ENCODE measurements at regions not wholly inside any gene's neighbourhood (a gene's known extent, or its start where the extent isn't known, plus 50 kb on each side); places are given as distances from the start of the nearest gene placed in this dataset.

DNA sequence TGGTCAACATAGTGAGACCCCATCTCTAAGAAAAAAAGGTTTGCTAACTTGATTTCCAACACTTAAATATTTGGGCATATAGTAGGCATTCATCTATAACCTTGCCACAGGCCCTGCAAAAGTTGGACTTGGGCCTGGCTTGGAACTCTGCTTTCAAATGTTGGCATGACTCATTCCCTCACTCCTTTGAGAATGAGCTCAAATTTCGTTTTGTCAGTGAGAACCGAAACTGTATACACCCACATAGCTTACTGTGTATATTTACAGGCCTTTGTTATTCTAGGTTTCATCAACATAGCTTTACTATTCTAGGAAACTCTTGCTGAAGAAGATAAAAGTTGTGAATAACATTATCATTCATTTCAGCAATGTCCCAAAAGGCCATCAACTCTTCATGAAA is 88.7 kb upstream of the ELOVL6 start:
- Histone ChIP-seq H3K27me3 (ENCODE audit: control insufficient read depth in 1 of 2, insufficient read depth in 1 of 2, low read length in 2 of 2) (no peaks in the 10 kb centered on the region), H2BK12ac (ENCODE audit: low read length in 2 of 2) (no peak overlapping the region), H3K23ac (ENCODE audit: low read length in 2 of 2) (no peak overlapping the region), H2BK5ac (ENCODE audit: low read depth, low read length, poor library complexity, severe bottlenecking) (no peak overlapping the region), H3K18ac (ENCODE audit: low read depth in 1 of 2, low read length in 2 of 2) (no peak overlapping the region), H2BK120ac (ENCODE audit: low read depth, low read length) (no peak overlapping the region), H3K4me1 (ENCODE audit: control insufficient read depth, insufficient read depth, low read depth, low read length) (peaks cover 3% of the 10 kb centered on the region), H3K4me3 (ENCODE audit: insufficient read depth in 1 of 2, low read depth in 1 of 2, low read length in 2 of 2) (no peak overlapping the region), H3K27ac (ENCODE audit: low read length, poor library complexity, severe bottlenecking) (no peak overlapping the region), H3K4ac (ENCODE audit: low read depth in 1 of 2, low read length in 2 of 2) (no peak overlapping the region), H3K9me3 (ENCODE audit: control insufficient read depth, low read length) (no peaks in the 10 kb centered on the region), H3K79me1 (replicated peaks; ENCODE audit: low read length, poor library complexity, severe bottlenecking) (no peaks in the 10 kb centered on the region), H2AFZ (ENCODE audit: low read depth, low read length) (no peak overlapping the region), H4K91ac (ENCODE audit: low read length) (no peak overlapping the region), H4K8ac (ENCODE audit: low read length) (no peak overlapping the region), H3K4me2 (ENCODE audit: low read length, poor library complexity, severe bottlenecking) (no peak overlapping the region), H3K36me3 (ENCODE audit: control insufficient read depth in 1 of 2, insufficient read depth in 2 of 2, low read depth in 1 of 2, low read length in 2 of 2) (no peaks in the 10 kb centered on the region), H2AK5ac (ENCODE audit: low read length, severe bottlenecking) (no peak overlapping the region), H2BK15ac (ENCODE audit: low read depth, poor library complexity, severe bottlenecking) (no peak overlapping the region), H3K9ac (ENCODE audit: low read length) (peak overlapping the region; percentile 15), H3K14ac (ENCODE audit: low read length in 2 of 2) (no peak overlapping the region)
- DNase-seq = peak; percentile 76
- WGBS = no CpG with 5 or more reads among the region's 2 CpGs

DNA sequence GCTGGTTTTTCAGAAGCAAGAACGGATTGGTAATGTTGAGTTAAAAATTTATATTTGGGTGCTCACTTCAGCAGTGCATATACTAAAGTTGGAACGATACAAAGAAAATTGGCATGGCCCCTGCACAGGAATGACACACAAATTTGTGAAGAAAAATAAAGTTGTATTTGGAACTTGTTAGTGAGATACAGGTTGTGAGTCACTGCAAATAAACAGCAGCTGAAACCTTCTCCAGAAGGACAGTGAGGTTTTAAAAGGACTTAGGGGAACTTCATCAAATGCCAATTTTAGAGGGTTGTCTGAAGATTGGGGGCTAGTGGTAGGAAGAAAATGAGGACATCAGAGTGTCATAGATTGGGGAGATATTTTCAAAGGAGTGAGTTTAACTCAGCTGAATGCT is 79.7 kb upstream of the ELOVL6 start:
- Histone ChIP-seq H3K36me3 (ENCODE audit: control insufficient read depth in 1 of 2, insufficient read depth in 2 of 2, low read depth in 1 of 2, low read length in 2 of 2) (no peaks in the 10 kb centered on the region), H4K8ac (ENCODE audit: low read length) (no peak overlapping the region), H3K18ac (ENCODE audit: low read depth in 1 of 2, low read length in 2 of 2) (no peak overlapping the region), H3K23ac (ENCODE audit: low read length in 2 of 2) (no peak overlapping the region), H3K27me3 (ENCODE audit: control insufficient read depth in 1 of 2, insufficient read depth in 1 of 2, low read length in 2 of 2) (no peaks in the 10 kb centered on the region), H4K91ac (ENCODE audit: low read length) (no peak overlapping the region), H2BK5ac (ENCODE audit: low read depth, low read length, poor library complexity, severe bottlenecking) (no peak overlapping the region), H3K14ac (ENCODE audit: low read length in 2 of 2) (no peak overlapping the region), H2BK15ac (ENCODE audit: low read depth, poor library complexity, severe bottlenecking) (no peak overlapping the region), H3K79me1 (replicated peaks; ENCODE audit: low read length, poor library complexity, severe bottlenecking) (no peaks in the 10 kb centered on the region), H2AK5ac (ENCODE audit: low read length, severe bottlenecking) (no peak overlapping the region), H2AFZ (ENCODE audit: low read depth, low read length) (no peak overlapping the region), H3K9ac (ENCODE audit: low read length) (no peak overlapping the region), H3K4me3 (ENCODE audit: insufficient read depth in 1 of 2, low read depth in 1 of 2, low read length in 2 of 2) (no peak overlapping the region), H3K4ac (ENCODE audit: low read depth in 1 of 2, low read length in 2 of 2) (no peak overlapping the region), H2BK120ac (ENCODE audit: low read depth, low read length) (no peak overlapping the region), H3K4me1 (ENCODE audit: control insufficient read depth, insufficient read depth, low read depth, low read length) (peaks cover 2% of the 10 kb centered on the region), H3K27ac (ENCODE audit: low read length, poor library complexity, severe bottlenecking) (no peak overlapping the region), H2BK12ac (ENCODE audit: low read length in 2 of 2) (no peak overlapping the region), H3K9me3 (ENCODE audit: control insufficient read depth, low read length) (no peaks in the 10 kb centered on the region), H3K4me2 (ENCODE audit: low read length, poor library complexity, severe bottlenecking) (no peak overlapping the region)
- no peak for DNase-seq
- WGBS = 88% methylated on average over 2 of the region's 2 CpGs

DNA sequence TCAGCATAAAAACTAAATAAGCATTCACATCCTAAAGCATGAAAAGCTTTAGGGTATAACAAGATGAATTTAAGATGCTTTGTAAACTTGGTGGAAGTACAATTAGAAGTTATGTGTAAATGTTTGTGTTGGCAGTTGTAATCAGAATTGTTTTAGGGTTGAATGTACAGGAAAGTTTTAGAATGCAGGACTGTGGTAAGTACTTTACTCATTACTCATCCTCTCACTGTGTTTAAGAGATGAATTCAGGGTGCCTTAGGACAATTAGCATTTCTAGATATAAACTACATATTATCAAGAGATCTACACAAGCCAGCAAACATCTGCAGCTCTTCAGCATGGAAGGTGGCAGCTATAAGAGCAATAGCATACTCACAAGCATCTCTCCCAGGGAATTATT is 77.5 kb upstream of the ELOVL6 start:
- Histone ChIP-seq H3K27ac (ENCODE audit: low read length, poor library complexity, severe bottlenecking) (no peak overlapping the region), H3K4me2 (ENCODE audit: low read length, poor library complexity, severe bottlenecking) (no peak overlapping the region), H4K91ac (ENCODE audit: low read length) (no peak overlapping the region), H3K4ac (ENCODE audit: low read depth in 1 of 2, low read length in 2 of 2) (no peak overlapping the region), H2BK5ac (ENCODE audit: low read depth, low read length, poor library complexity, severe bottlenecking) (no peak overlapping the region), H2BK120ac (ENCODE audit: low read depth, low read length) (no peak overlapping the region), H3K27me3 (ENCODE audit: control insufficient read depth in 1 of 2, insufficient read depth in 1 of 2, low read length in 2 of 2) (no peaks in the 10 kb centered on the region), H4K8ac (ENCODE audit: low read length) (no peak overlapping the region), H3K23ac (ENCODE audit: low read length in 2 of 2) (peak overlapping the region in 1 of 2 experiments; percentile 2), H3K18ac (ENCODE audit: low read depth in 1 of 2, low read length in 2 of 2) (no peak overlapping the region), H3K9me3 (ENCODE audit: control insufficient read depth, low read length) (no peaks in the 10 kb centered on the region), H3K4me1 (ENCODE audit: control insufficient read depth, insufficient read depth, low read depth, low read length) (peaks cover 3% of the 10 kb centered on the region), H3K36me3 (ENCODE audit: control insufficient read depth in 1 of 2, insufficient read depth in 2 of 2, low read depth in 1 of 2, low read length in 2 of 2) (no peaks in the 10 kb centered on the region), H2BK12ac (ENCODE audit: low read length in 2 of 2) (no peak overlapping the region), H2AFZ (ENCODE audit: low read depth, low read length) (no peak overlapping the region), H3K9ac (ENCODE audit: low read length) (no peak overlapping the region), H2AK5ac (ENCODE audit: low read length, severe bottlenecking) (no peak overlapping the region), H3K79me1 (replicated peaks; ENCODE audit: low read length, poor library complexity, severe bottlenecking) (no peaks in the 10 kb centered on the region), H3K4me3 (ENCODE audit: insufficient read depth in 1 of 2, low read depth in 1 of 2, low read length in 2 of 2) (no peak overlapping the region), H3K14ac (ENCODE audit: low read length in 2 of 2) (no peak overlapping the region), H2BK15ac (ENCODE audit: low read depth, poor library complexity, severe bottlenecking) (no peak overlapping the region)
- DNase-seq = peak; percentile 34

DNA sequence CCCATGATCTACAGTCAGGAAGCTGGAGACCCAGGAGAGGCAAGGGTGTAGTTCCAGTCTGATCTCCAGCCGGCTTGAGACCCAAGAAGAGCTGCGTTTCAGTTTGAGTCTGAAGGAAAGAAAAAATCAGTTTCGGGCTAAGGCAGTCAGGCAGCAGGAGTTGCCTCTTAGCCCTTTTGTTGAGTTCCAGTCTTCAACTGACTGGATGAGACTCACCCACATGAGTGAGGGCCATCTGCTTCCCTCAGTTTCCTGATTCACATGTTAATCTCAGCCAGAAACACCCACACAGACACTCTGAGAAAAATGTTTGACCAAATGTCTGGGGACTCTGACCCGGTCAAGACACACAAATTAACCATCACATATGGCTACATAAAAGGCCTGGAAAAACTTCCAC is 73.6 kb upstream of the ELOVL6 start:
- Histone ChIP-seq H2BK5ac (ENCODE audit: low read depth, low read length, poor library complexity, severe bottlenecking) (no peak overlapping the region), H3K27ac (ENCODE audit: low read length, poor library complexity, severe bottlenecking) (no peak overlapping the region), H2BK120ac (ENCODE audit: low read depth, low read length) (no peak overlapping the region), H2AFZ (ENCODE audit: low read depth, low read length) (no peak overlapping the region), H3K9ac (ENCODE audit: low read length) (no peak overlapping the region), H3K4me2 (ENCODE audit: low read length, poor library complexity, severe bottlenecking) (no peak overlapping the region), H3K18ac (ENCODE audit: low read depth in 1 of 2, low read length in 2 of 2) (peak overlapping the region in 1 of 2 experiments; percentile 49), H3K23ac (ENCODE audit: low read length in 2 of 2) (no peak overlapping the region), H4K8ac (ENCODE audit: low read length) (no peak overlapping the region), H2BK15ac (ENCODE audit: low read depth, poor library complexity, severe bottlenecking) (no peak overlapping the region), H3K14ac (ENCODE audit: low read length in 2 of 2) (peak overlapping the region in 1 of 2 experiments; percentile 7), H4K91ac (ENCODE audit: low read length) (no peak overlapping the region), H2BK12ac (ENCODE audit: low read length in 2 of 2) (no peak overlapping the region), H3K36me3 (ENCODE audit: control insufficient read depth in 1 of 2, insufficient read depth in 2 of 2, low read depth in 1 of 2, low read length in 2 of 2) (no peaks in the 10 kb centered on the region), H3K4me3 (ENCODE audit: insufficient read depth in 1 of 2, low read depth in 1 of 2, low read length in 2 of 2) (no peak overlapping the region), H2AK5ac (ENCODE audit: low read length, severe bottlenecking) (peak overlapping the region; percentile 49), H3K27me3 (ENCODE audit: control insufficient read depth in 1 of 2, insufficient read depth in 1 of 2, low read length in 2 of 2) (no peaks in the 10 kb centered on the region), H3K79me1 (replicated peaks; ENCODE audit: low read length, poor library complexity, severe bottlenecking) (no peaks in the 10 kb centered on the region), H3K9me3 (ENCODE audit: control insufficient read depth, low read length) (no peaks in the 10 kb centered on the region), H3K4me1 (ENCODE audit: control insufficient read depth, insufficient read depth, low read depth, low read length) (peaks cover 5% of the 10 kb centered on the region), H3K4ac (ENCODE audit: low read depth in 1 of 2, low read length in 2 of 2) (no peak overlapping the region)
- DNase-seq = no peak
- 82% methylated on average over 4 of the region's 4 CpGs for WGBS
